Choroid plexus epithelial cell (primary cell): ENCODE measurements at regions not wholly inside any gene's neighbourhood (a gene's known extent, or its start where the extent isn't known, plus 50 kb on each side); places are given as distances from the start of the nearest gene placed in this dataset.

Experiments used
- DNase-seq: peaks from one replicate; pipeline ENCODE4 v3.0.0-alpha.2; 2010; ENCODE audit warnings: low read depth
- H3K4me3 ChIP-seq: 2 replicates; pipeline ENCODE4 v1.5.1; 2011; ENCODE audit warnings: low read depth, mild to moderate bottlenecking, control low read depth, low read length, moderate library complexity
- CTCF ChIP-seq: conservative IDR thresholded peaks from 2 replicates; pipeline ENCODE4 v1.5.1; 2011; ENCODE audit warnings: low read depth, mild to moderate bottlenecking, control low read depth, inconsistent platforms, low read length, moderate library complexity

- no peak overlapping the region for H3K4me3 ChIP-seq
- DNase-seq, result no peak
- TF ChIP-seq CTCF, result peak; percentile 2
Observed at GRCh38 chr18:45282101-45282812, 333.0 kb upstream of the SLC14A2 start.

GRCh38 chr18:45284174-45284573 lies 331.1 kb upstream of the SLC14A2 start:
- no peak for DNase-seq
- H3K4me3 ChIP-seq, result no peak overlapping the region
- TF ChIP-seq CTCF, result no peak

GRCh38 chr18:45284851-45285250 lies 330.4 kb upstream of the SLC14A2 start:
- DNase-seq, result no peak
- TF ChIP-seq CTCF, result no peak
- H3K4me3 ChIP-seq, result no peak overlapping the region

GRCh38 chr18:45285251-45285650 lies 330.0 kb upstream of the SLC14A2 start:
- no peak for TF ChIP-seq CTCF
- no peak for DNase-seq
- H3K4me3 ChIP-seq, result no peak overlapping the region

- no peak for TF ChIP-seq CTCF
- no peak overlapping the region for H3K4me3 ChIP-seq
- no peak for DNase-seq
Observed at GRCh38 chr18:45286431-45286830, 328.8 kb upstream of the SLC14A2 start.

- no peak for DNase-seq
- no peak for TF ChIP-seq CTCF
- H3K4me3 ChIP-seq, result no peak overlapping the region
Observed at GRCh38 chr18:45287531-45287930, 327.7 kb upstream of the SLC14A2 start.

GRCh38 chr18:45290364-45290763 lies 324.9 kb upstream of the SLC14A2 start:
- no peak for TF ChIP-seq CTCF
- DNase-seq, result no peak
- no peak overlapping the region for H3K4me3 ChIP-seq
